Activated naive CD8-positive, alpha-beta T cell treated with anti-CD3 and anti-CD28 coated beads, Interleukin-2, amount 50 U/mL, for 24 hours (primary cell): ENCODE measurements at regions not wholly inside any gene's neighbourhood (a gene's known extent, or its start where the extent isn't known, plus 50 kb on each side); places are given as distances from the start of the nearest gene placed in this dataset.
"Not testable (repeated sequence)": the region's sequence is repeated elsewhere in the genome, so short reads cannot be mapped to it uniquely, and the experiment has no call there.

ENCODE experiments used
- ATAC-seq: fragments of 150-1000 bp; cut with Tn5 transposase; one replicate; pipeline ENCODE4 v1.10.0; 2021
- DNase-seq: peaks from one replicate; pipeline ENCODE4 v3.0.0; 2021
- H3K27ac Mint-ChIP-seq: one replicate; pipeline ENCODE4 v1.8.0; 2021; ENCODE audit warnings: mild to moderate bottlenecking, mixed read lengths
- H3K27me3 Mint-ChIP-seq: one replicate; pipeline ENCODE4 v1.8.0; 2021; ENCODE audit warnings: mixed read lengths
- H3K36me3 Mint-ChIP-seq: one replicate; pipeline ENCODE4 v1.8.0; 2021; ENCODE audit warnings: low read depth, mixed read lengths
- H3K4me1 Mint-ChIP-seq: one replicate; pipeline ENCODE4 v1.8.0; 2021; ENCODE audit warnings: mixed read lengths
- H3K4me3 Mint-ChIP-seq: one replicate; pipeline ENCODE4 v1.8.0; 2021; ENCODE audit warnings: mild to moderate bottlenecking, moderate library complexity, mixed read lengths
- H3K9me3 Mint-ChIP-seq: one replicate; pipeline ENCODE4 v1.8.0; 2021; ENCODE audit warnings: mixed read lengths

DNA sequence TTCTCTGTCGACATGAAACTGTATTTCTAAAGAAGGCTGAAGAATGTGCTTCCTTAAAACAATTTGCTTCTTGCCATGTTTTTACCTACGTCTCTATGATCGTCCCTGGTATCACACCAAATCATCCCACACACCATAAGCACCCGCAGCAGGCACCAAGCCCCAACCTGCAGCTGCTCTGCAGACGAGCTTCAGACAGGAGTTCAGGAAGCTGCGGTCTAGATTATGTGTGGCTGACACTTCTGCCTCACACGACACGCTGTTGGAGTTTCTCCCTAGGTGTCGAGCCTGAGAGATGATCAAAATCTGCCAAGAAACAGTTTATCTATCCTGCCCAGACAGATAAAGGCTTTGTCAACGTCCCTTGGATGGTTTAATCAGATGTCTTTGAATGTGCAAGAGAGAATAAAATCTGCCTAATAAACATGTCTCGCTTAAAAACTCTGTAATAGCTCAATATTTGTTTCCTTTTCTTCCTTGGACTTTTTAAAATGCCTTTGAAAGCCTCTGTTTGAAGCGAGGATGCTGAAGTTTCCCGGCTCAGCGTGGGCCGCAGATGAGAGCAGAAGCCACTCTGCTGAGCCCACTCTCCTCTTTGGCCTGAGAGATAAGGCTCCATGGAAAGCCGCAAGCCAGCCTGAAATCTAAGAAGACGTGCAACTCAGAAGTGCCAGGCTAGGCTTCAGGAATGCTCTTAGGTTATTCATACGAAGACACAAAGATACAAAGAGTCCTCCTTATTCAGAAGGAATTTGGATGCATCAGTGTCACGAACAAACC, 158.3 kb upstream of the PFKP start:
- H3K4me3 Mint-ChIP-seq = no peak overlapping the region
- no peaks in the 10 kb centered on the region for H3K36me3 Mint-ChIP-seq
- H3K9me3 Mint-ChIP-seq = no peaks in the 10 kb centered on the region
- no peak overlapping the region for H3K27ac Mint-ChIP-seq
- H3K27me3 Mint-ChIP-seq = peaks cover 5% of the 10 kb centered on the region
- peak; percentile 68 for ATAC-seq
- peak; percentile 5 for DNase-seq
- peaks cover 17% of the 10 kb centered on the region for H3K4me1 Mint-ChIP-seq

DNA sequence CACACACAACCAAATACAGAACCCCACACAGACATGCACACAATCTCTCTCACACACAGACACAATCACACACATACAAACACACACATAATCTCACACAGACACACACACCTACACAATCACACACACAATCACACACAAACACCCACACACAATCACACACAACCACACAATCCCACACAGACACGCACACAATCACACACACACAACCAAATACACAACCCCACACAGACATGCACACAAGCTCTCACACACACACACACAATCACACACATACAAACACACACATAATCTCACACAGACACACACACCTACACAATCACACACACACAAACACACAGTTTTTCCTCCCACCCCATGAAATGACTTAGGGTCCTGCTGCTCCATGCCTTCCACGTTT, 160.4 kb upstream of the PFKP start:
- ATAC-seq (no peak), DNase-seq (no peak)
- Mint-ChIP-seq H3K36me3 (no peaks in the 10 kb centered on the region), H3K27me3 (peaks cover 10% of the 10 kb centered on the region), H3K4me3 (no peak overlapping the region), H3K4me1 (peaks cover 17% of the 10 kb centered on the region), H3K27ac (no peak overlapping the region), H3K9me3 (no peaks in the 10 kb centered on the region)

DNA sequence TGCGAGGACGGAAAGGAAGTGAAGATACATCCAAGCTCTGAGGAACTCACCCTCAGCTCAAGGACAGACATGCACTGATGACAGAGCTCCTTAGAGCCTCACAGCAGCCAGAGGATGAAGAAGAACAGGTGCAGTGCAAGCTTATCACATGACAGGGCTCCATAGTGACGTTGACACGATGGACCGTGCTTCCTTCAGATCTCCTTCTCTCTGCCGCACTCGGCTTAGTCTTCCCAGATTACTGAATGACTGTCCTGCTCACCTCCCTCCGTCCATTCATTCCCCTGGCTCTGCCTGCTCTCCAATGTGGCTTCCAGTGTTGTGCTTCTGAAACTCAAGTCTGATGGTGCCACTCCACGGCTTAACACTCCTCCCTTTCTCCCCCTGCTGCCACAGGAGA, 161.5 kb upstream of the PFKP start:
- no peak overlapping the region for H3K27ac Mint-ChIP-seq
- peaks cover 17% of the 10 kb centered on the region for H3K4me1 Mint-ChIP-seq
- no peaks in the 10 kb centered on the region for H3K36me3 Mint-ChIP-seq
- ATAC-seq = no peak
- no peak for DNase-seq
- H3K4me3 Mint-ChIP-seq = no peak overlapping the region
- H3K9me3 Mint-ChIP-seq = no peaks in the 10 kb centered on the region
- H3K27me3 Mint-ChIP-seq = peaks cover 10% of the 10 kb centered on the region

DNA sequence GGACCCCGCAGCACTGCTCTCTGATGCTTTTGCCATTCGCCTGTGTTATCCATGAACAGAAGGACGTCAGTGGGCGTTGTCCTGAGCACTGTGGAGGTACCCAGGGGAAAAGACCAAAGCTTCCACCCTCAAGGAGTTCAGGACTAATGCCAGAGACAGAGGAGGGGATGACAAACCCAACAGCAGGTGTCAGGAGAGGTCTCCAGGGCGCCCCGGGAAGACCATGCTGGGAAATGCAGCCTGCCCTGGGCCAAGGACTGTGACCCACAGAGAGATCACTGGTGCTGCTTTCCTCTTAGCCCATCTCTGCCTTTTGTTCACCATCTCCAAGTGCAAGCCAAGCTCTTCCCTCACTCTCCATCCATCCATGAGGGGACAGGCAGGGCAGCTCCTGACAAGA, 166.8 kb upstream of the PFKP start:
- H3K9me3 Mint-ChIP-seq = no peaks in the 10 kb centered on the region
- H3K36me3 Mint-ChIP-seq = no peaks in the 10 kb centered on the region
- DNase-seq (no peak), ATAC-seq (no peak)
- peaks cover 9% of the 10 kb centered on the region for H3K27me3 Mint-ChIP-seq
- H3K4me3 Mint-ChIP-seq = no peak overlapping the region
- H3K27ac Mint-ChIP-seq = no peak overlapping the region
- peaks cover 3% of the 10 kb centered on the region for H3K4me1 Mint-ChIP-seq

DNA sequence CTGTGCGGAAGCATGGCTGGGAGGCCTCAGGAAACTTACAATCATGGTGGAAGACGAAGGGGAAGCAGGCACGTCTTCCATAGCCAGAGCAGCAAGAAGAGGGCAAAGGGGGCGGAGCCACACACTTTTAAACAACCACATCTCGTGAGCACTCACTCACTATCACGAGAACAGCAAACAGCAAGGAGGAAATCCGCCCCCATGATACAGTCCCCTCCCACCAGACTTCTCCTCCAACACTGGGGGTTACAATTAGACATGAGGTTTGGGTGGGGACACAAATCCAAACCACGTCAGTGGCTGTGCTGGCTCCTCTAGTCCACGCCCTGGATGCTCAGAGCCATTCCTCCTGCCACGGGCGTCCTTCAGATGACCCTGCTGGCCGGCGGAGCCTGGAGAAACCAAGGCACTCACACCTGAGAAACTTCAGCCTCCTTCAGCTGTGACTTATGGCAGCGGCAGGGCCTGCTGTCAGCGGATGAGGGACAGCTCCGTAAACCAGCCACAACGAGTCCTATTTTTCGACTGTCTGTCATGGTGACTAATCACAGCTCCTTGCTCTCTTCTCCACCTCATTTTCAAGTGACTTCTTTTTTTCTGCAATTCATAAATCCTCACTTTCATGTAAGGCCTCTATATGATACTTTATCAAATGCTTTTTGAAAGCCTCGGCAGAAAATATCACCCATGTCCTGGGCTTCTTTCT, 167.9 kb upstream of the PFKP start:
- DNase-seq (no peak), ATAC-seq (no peak)
- no peak overlapping the region for H3K4me3 Mint-ChIP-seq
- H3K27ac Mint-ChIP-seq = no peak overlapping the region
- H3K27me3 Mint-ChIP-seq = peaks cover 11% of the 10 kb centered on the region
- H3K9me3 Mint-ChIP-seq = no peaks in the 10 kb centered on the region
- peaks cover 3% of the 10 kb centered on the region for H3K4me1 Mint-ChIP-seq
- no peaks in the 10 kb centered on the region for H3K36me3 Mint-ChIP-seq

DNA sequence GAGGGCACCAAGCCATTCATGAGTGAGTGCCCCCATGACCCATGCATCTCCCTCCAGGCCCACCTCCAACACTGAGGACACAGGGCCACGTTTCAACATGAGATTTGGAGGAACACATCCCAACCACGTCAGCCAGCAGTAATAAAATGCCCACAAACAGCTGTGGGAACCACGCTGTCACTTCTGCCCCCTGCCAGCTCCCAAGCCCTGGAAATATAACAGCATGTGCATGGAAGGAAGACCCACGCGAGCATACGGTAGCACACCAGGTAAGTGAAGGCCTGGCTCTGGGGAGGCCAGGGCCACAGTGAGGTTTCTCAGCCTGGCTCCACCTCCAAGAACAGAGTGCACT, 168.9 kb upstream of the PFKP start:
- DNase-seq (no peak), ATAC-seq (no peak)
- Mint-ChIP-seq H3K4me1 (peaks cover 3% of the 10 kb centered on the region), H3K27me3 (peaks cover 7% of the 10 kb centered on the region), H3K4me3 (no peak overlapping the region), H3K36me3 (no peaks in the 10 kb centered on the region), H3K9me3 (no peaks in the 10 kb centered on the region), H3K27ac (no peak overlapping the region)

DNA sequence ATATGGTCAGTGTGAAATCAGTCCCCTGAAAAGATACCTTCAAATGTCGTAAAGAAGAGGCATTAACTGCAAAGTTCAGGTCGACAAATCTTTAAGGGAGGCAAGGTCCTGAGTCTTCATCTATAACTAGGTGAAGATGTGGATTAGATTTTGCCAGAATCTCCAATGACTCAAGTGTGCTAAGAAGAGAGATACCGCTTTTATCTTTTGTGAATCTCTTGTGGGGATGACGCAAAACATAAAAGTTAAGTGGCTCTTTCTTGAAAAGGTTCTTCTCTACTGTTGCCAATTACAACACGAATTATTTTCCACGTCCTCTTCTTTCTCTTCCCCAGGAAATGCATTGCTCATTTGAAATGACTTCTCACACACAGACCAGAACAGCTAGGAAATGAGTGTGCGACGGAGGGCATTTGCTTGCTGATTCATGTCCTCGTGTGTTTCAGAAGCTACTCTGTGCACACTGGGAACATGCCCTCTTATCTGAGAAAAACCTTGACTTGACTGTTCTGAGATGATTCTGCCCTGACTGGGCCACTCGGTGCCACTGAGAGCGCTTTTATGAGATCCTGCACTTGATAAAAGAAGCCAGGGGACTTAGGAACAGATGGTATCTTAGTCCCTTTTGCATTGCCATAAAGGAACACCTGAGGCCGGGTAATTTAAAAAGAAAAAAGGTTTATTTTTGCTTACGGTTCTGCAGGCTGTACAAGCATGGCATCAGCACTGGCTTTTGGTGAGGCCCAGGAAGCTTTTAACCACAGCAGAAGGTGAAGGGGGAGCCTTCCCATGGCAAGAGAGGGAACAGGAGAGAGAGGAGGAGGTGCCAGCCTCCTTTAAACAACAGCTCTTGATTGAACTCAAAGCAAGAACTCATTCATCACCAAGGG, 169.5 kb upstream of the PFKP start:
- Mint-ChIP-seq H3K9me3 (no peaks in the 10 kb centered on the region), H3K4me1 (peaks cover 3% of the 10 kb centered on the region), H3K36me3 (no peaks in the 10 kb centered on the region), H3K4me3 (no peak overlapping the region), H3K27ac (no peak overlapping the region), H3K27me3 (peaks cover 5% of the 10 kb centered on the region)
- DNase-seq (no peak), ATAC-seq (peak; percentile 79)

DNA sequence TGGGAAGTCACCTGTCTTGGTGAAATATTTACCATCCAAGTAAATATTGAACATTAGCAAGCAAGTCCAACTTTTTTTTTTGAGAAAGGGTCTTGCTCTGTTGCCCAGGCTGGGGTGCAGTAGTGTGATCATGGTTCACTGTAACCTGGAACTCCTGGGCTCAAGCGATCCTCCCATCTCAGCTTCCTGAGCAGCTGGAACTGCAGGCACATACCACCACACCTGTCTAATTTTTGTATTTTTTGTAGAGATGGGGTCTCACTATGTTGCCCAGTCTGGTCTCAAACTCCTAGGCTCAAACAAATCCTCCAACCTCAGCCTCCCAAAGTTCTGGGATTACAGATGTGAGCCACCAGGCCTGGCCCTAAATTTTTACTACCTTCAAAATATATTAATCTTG, 171.0 kb upstream of the PFKP start:
- H3K27ac Mint-ChIP-seq, H3K4me1 Mint-ChIP-seq, H3K27me3 Mint-ChIP-seq, H3K9me3 Mint-ChIP-seq, H3K4me3 Mint-ChIP-seq, H3K36me3 Mint-ChIP-seq, DNase-seq, ATAC-seq: not testable (repeated sequence)

DNA sequence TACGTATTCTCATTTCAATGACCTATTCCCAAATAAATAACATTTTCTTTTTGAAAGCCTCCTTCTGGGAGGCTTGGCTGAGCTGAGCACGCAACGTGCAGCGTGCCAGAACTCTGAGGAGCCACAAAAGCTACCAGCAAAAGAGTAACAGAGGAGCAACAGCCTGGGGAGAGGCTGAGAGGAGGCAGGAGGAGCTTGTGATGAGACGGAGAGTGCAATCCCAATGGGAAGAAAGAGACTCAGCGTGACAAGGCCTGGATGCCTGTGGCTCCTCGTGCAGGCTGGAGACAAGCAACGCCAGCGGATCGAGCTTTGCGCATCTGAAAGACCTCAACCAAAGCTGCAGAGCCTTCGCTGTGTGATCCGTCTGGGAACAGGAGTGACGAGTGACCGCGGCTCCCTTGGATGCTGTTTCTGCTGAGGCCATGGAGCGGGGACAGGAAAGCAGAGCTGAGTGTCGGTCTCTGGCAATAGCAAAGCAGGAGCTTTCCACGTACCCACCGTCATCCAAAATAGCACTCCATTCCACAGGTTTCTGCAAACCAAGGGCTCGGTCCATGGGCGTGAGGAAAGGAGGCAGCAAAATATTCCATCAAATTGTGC, 171.7 kb upstream of the PFKP start:
- Mint-ChIP-seq H3K9me3 (no peaks in the 10 kb centered on the region), H3K27ac (no peak overlapping the region), H3K4me1 (peaks cover 5% of the 10 kb centered on the region), H3K36me3 (no peaks in the 10 kb centered on the region), H3K4me3 (no peak overlapping the region), H3K27me3 (peaks cover 4% of the 10 kb centered on the region)
- ATAC-seq = no peak
- no peak for DNase-seq

DNA sequence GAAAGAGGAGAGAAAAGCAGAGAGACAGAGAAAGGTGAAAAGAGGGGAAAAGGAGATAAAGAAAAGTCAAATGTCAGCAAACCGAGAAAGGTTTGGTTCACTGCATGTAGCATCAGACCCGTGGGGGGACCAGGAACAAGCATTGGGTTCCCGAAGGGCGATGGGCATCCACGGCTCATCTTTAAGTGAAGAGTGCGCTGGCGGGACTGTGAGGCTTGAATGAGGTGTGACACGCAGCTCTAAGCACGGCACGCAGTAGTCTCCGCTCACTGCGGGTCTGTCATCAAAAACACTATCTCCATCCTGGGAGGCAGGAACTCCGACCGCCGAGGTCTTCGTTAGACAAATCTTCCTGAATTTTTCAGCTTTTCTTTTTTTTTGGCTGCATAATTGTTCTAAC, 173.4 kb upstream of the PFKP start:
- no peaks in the 10 kb centered on the region for H3K9me3 Mint-ChIP-seq
- no peak overlapping the region for H3K4me3 Mint-ChIP-seq
- H3K27me3 Mint-ChIP-seq = peaks cover 4% of the 10 kb centered on the region
- no peak overlapping the region for H3K27ac Mint-ChIP-seq
- DNase-seq (no peak), ATAC-seq (no peak)
- H3K36me3 Mint-ChIP-seq = no peaks in the 10 kb centered on the region
- H3K4me1 Mint-ChIP-seq = peaks cover 5% of the 10 kb centered on the region

DNA sequence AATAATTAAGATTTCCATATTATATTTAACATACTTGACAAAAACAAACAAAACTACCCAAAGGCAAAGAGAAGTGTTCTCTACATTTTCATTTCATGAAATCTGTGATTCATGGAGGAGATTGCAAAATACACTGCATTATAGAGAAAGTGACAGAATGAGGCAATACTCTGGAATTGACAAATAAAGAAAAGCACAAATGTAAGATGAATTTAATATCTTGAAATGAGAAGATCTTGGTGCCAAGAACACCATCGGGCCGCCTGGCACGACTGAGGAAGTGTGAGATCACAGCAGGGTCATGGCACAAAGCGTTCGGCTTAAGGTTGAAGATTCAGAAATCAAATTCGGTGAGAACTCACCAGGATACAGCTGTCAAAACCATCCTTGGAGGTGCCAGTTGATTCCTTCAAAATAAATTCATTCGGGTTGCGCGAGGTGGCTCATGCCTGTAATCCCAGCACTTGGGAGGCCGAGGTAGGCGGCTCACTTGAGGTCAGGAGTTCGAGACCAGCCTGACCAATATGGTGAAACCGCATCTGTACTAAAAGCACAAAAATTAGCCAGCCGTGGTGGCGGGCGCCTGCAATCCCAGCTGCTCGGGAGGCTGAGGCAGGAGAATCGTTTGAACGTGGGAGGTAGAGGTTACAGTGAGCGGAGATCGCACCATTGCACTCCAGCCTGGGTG, 174.0 kb upstream of the PFKP start:
- no peak overlapping the region for H3K4me3 Mint-ChIP-seq
- H3K9me3 Mint-ChIP-seq = peaks cover 4% of the 10 kb centered on the region
- H3K4me1 Mint-ChIP-seq = peaks cover 5% of the 10 kb centered on the region
- ATAC-seq (no peak), DNase-seq (no peak)
- H3K27me3 Mint-ChIP-seq = peaks cover 4% of the 10 kb centered on the region
- no peak overlapping the region for H3K27ac Mint-ChIP-seq
- H3K36me3 Mint-ChIP-seq = no peaks in the 10 kb centered on the region

DNA sequence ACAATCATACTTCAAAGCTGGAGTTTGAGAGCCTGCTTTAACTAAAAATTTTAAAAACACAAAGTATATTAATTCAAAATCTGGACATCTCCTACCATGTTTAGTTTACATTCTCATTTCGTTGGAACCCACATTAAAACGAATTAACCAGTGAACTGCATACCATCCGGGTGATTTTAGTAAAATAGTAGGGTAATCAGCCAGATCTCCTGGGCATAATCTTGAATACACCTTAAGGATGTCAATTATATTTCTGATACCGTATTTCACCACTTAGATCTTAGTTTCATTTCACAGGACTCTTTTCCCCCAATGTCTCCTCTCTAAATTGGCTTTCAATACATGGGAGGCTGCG, 175.6 kb upstream of the PFKP start:
- DNase-seq (no peak), ATAC-seq (no peak)
- Mint-ChIP-seq H3K4me3 (no peak overlapping the region), H3K27me3 (peaks cover 4% of the 10 kb centered on the region), H3K4me1 (peaks cover 2% of the 10 kb centered on the region), H3K27ac (no peak overlapping the region), H3K36me3 (no peaks in the 10 kb centered on the region), H3K9me3 (peaks cover 6% of the 10 kb centered on the region)

DNA sequence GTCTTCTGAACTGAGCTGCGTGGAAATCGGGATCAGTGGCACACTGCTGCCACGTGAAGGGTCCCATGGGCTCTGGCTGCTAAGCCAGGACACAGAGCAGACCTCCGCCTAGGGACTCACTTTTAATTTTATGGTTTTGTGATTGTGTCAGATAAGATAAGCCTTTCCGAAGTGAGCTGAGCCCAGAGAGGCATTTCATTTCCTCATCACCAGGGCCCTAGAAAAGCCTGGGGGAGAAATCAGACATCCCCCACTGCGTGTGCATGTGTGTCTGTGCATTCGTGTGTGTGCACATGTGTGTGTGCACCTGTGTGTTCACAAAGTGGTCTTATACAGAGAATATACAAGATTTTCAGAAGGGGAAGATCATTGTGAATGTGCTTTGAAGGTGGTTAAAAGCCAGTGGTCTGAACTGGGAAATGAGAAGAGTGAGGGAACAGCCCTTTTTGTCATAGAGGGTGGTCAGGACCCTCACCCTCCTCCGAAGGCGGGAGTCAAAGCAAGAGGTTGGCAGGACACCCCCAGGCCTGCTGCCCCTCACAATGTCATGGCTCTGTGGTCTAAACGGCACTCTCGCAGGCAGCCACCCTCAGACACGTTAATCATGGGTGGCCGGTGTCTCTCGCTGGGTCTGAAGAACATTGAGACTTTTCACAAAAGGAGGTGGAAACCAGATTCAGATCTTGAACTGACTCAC, 176.1 kb upstream of the PFKP start:
- Mint-ChIP-seq H3K4me3 (no peak overlapping the region), H3K36me3 (no peaks in the 10 kb centered on the region), H3K4me1 (peaks cover 2% of the 10 kb centered on the region), H3K27ac (no peak overlapping the region), H3K9me3 (peaks cover 6% of the 10 kb centered on the region), H3K27me3 (peaks cover 4% of the 10 kb centered on the region)
- no peak for ATAC-seq
- DNase-seq = no peak

DNA sequence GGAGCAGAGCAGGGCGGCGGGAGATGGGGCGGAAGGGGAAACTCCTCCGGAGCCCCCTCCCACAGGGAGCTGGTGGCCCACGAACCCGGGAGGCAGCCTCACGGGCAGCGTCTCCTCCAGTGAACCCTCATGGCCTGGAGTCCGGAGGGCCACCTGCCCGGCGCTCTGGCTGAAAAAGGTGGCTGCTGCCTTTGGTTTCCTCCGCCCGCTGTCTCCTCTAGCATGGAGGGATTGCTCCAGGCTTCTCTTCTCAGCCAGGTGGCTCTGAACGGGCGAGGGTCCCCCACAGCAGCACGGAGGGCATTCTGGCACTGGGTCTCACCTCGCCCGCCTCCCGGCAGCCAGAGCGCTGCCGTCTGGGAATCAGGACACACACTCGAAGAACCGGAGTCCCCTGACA, 177.3 kb upstream of the PFKP start:
- Mint-ChIP-seq H3K4me3 (no peak overlapping the region), H3K27ac (no peak overlapping the region), H3K36me3 (no peaks in the 10 kb centered on the region), H3K27me3 (peaks cover 2% of the 10 kb centered on the region), H3K4me1 (peaks cover 2% of the 10 kb centered on the region), H3K9me3 (peaks cover 6% of the 10 kb centered on the region)
- no peak for ATAC-seq
- no peak for DNase-seq
